ENCODE measurements at regions not wholly inside any gene's neighbourhood (a gene's known extent, or its start where the extent isn't known, plus 50 kb on each side); places are given as distances from the start of the nearest gene placed in this dataset.

DNA sequence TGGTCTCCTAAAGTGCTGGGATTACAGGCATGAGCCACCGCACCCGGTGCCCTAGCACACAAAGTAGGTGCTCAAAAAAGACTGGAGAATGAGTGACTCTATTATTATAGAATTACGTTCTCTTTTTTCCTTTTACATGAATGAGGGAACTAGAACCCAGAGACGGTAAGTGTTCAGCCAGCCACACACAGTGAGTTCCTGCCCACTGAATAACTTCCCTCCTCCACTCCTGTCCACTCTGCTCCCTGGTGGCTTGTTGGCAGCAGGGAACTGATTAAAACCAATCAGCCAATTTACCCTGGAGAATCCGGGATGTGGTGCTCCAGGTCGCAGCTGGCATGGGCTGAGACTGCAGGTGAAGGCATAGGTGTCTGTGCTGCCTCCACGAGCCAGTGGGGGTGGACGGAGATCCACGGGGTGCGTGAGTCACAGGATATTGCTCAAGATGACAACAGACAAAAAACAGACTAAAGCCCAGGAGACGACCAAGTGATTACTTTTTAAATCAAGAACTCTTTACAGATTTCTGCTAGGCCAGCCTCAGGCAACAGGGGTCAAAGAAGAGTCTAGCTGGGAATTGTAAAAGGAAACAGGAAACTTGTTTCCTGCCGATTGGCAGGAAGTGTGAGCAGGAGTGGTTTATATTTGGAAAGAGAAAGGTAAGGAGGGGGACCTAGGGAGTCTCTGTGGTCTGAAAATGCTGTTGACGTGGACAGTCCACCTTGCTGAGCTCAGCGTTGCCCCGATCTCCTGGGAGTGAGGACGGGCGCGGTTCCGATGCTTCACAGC is 95.2 kb upstream of the TP53I11 start:
- TF ChIP-seq ZZZ3 (CRISPR knock-in tag; IDR thresholded peaks at IDR 0.05; ENCODE audit: borderline replicate concordance) (no peak), CREM (IDR thresholded peaks at IDR 0.05) (no peak), CREM (CRISPR knock-in tag; IDR thresholded peaks at IDR 0.05) (no peak), SMC3 (IDR thresholded peaks at IDR 0.05; ENCODE audit: low read length) (no peak), GABPB1 (CRISPR knock-in tag; IDR thresholded peaks at IDR 0.05) (no peak), ZNF121 (CRISPR knock-in tag; IDR thresholded peaks at IDR 0.05) (no peak), HNRNPLL (IDR thresholded peaks at IDR 0.05; ENCODE audit: low read depth, low read length, poor library complexity, severe bottlenecking) (no peak), ZNF317 (CRISPR knock-in tag; IDR thresholded peaks at IDR 0.05) (no peak)
- TF ChIP-seq, protein P1, sequence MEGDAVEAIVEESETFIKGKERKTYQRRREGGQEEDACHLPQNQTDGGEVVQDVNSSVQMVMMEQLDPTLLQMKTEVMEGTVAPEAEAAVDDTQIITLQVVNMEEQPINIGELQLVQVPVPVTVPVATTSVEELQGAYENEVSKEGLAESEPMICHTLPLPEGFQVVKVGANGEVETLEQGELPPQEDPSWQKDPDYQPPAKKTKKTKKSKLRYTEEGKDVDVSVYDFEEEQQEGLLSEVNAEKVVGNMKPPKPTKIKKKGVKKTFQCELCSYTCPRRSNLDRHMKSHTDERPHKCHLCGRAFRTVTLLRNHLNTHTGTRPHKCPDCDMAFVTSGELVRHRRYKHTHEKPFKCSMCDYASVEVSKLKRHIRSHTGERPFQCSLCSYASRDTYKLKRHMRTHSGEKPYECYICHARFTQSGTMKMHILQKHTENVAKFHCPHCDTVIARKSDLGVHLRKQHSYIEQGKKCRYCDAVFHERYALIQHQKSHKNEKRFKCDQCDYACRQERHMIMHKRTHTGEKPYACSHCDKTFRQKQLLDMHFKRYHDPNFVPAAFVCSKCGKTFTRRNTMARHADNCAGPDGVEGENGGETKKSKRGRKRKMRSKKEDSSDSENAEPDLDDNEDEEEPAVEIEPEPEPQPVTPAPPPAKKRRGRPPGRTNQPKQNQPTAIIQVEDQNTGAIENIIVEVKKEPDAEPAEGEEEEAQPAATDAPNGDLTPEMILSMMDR (CRISPR knock-in tag; IDR thresholded peaks at IDR 0.05) = no peak
- TF ChIP-seq, protein P2, sequence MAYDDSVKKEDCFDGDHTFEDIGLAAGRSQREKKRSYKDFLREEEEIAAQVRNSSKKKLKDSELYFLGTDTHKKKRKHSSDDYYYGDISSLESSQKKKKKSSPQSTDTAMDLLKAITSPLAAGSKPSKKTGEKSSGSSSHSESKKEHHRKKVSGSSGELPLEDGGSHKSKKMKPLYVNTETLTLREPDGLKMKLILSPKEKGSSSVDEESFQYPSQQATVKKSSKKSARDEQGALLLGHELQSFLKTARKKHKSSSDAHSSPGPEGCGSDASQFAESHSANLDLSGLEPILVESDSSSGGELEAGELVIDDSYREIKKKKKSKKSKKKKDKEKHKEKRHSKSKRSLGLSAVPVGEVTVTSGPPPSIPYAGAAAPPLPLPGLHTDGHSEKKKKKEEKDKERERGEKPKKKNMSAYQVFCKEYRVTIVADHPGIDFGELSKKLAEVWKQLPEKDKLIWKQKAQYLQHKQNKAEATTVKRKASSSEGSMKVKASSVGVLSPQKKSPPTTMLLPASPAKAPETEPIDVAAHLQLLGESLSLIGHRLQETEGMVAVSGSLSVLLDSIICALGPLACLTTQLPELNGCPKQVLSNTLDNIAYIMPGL (CRISPR knock-in tag; IDR thresholded peaks at IDR 0.05; ENCODE audit: borderline replicate concordance in 1 of 2, low read depth in 1 of 2) = no peak
- TF ChIP-seq, protein P3, sequence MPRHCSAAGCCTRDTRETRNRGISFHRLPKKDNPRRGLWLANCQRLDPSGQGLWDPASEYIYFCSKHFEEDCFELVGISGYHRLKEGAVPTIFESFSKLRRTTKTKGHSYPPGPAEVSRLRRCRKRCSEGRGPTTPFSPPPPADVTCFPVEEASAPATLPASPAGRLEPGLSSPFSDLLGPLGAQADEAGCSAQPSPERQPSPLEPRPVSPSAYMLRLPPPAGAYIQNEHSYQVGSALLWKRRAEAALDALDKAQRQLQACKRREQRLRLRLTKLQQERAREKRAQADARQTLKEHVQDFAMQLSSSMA (CRISPR knock-in tag; IDR thresholded peaks at IDR 0.05) = no peak
- TF ChIP-seq, protein P4, sequence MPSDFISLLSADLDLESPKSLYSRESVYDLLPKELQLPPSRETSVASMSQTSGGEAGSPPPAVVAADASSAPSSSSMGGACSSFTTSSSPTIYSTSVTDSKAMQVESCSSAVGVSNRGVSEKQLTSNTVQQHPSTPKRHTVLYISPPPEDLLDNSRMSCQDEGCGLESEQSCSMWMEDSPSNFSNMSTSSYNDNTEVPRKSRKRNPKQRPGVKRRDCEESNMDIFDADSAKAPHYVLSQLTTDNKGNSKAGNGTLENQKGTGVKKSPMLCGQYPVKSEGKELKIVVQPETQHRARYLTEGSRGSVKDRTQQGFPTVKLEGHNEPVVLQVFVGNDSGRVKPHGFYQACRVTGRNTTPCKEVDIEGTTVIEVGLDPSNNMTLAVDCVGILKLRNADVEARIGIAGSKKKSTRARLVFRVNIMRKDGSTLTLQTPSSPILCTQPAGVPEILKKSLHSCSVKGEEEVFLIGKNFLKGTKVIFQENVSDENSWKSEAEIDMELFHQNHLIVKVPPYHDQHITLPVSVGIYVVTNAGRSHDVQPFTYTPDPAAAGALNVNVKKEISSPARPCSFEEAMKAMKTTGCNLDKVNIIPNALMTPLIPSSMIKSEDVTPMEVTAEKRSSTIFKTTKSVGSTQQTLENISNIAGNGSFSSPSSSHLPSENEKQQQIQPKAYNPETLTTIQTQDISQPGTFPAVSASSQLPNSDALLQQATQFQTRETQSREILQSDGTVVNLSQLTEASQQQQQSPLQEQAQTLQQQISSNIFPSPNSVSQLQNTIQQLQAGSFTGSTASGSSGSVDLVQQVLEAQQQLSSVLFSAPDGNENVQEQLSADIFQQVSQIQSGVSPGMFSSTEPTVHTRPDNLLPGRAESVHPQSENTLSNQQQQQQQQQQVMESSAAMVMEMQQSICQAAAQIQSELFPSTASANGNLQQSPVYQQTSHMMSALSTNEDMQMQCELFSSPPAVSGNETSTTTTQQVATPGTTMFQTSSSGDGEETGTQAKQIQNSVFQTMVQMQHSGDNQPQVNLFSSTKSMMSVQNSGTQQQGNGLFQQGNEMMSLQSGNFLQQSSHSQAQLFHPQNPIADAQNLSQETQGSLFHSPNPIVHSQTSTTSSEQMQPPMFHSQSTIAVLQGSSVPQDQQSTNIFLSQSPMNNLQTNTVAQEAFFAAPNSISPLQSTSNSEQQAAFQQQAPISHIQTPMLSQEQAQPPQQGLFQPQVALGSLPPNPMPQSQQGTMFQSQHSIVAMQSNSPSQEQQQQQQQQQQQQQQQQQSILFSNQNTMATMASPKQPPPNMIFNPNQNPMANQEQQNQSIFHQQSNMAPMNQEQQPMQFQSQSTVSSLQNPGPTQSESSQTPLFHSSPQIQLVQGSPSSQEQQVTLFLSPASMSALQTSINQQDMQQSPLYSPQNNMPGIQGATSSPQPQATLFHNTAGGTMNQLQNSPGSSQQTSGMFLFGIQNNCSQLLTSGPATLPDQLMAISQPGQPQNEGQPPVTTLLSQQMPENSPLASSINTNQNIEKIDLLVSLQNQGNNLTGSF (CRISPR knock-in tag; IDR thresholded peaks at IDR 0.05) = no peak
